ENCODE measurements at regions not wholly inside any gene's neighbourhood (a gene's known extent, or its start where the extent isn't known, plus 50 kb on each side); places are given as distances from the start of the nearest gene placed in this dataset.

- CTCF ChIA-PET = no interaction called here
- intact Hi-C loops (cut with micrococcal nuclease) = no loop called here
- POLR2A ChIA-PET = no interaction called here
- no peak overlapping the region for H3K27ac Mint-ChIP-seq
- no peak for ATAC-seq (ENCODE audit: low read depth)
- no peaks in the 10 kb centered on the region for H3K36me3 Mint-ChIP-seq (ENCODE audit: low read depth)
- TF ChIP-seq CTCF (IDR thresholded peaks at IDR 0.05) = no peak
- no peaks in the 10 kb centered on the region for H3K9me3 Mint-ChIP-seq
- DNase-seq = no peak
- no peaks in the 10 kb centered on the region for H3K27me3 Mint-ChIP-seq
- H3K4me1 Mint-ChIP-seq = no peaks in the 10 kb centered on the region
- H3K4me3 Mint-ChIP-seq = no peak overlapping the region
Observed at GRCh38 chrX:126030021-126030420, 136.1 kb downstream of the DCAF12L2 start.

GRCh38 chrX:126063984-126064383 lies 102.1 kb downstream of the DCAF12L2 start:
- no peaks in the 10 kb centered on the region for H3K4me1 Mint-ChIP-seq
- ChIA-PET CTCF (no interaction called here), POLR2A (no interaction called here)
- H3K27me3 Mint-ChIP-seq = no peaks in the 10 kb centered on the region
- no peaks in the 10 kb centered on the region for H3K36me3 Mint-ChIP-seq (ENCODE audit: low read depth)
- ATAC-seq (ENCODE audit: low read depth) (no peak), DNase-seq (no peak)
- TF ChIP-seq CTCF (IDR thresholded peaks at IDR 0.05) = no peak
- H3K9me3 Mint-ChIP-seq = no peaks in the 10 kb centered on the region
- H3K4me3 Mint-ChIP-seq = no peak overlapping the region
- intact Hi-C loops (cut with micrococcal nuclease) = no loop called here
- H3K27ac Mint-ChIP-seq = no peak overlapping the region

GRCh38 chrX:126064901-126065541 lies 101.1 kb downstream of the DCAF12L2 start:
- ChIA-PET CTCF (no interaction called here), POLR2A (no interaction called here)
- intact Hi-C loops (cut with micrococcal nuclease) = no loop called here
- TF ChIP-seq CTCF (IDR thresholded peaks at IDR 0.05) = no peak
- no peaks in the 10 kb centered on the region for H3K27me3 Mint-ChIP-seq
- no peaks in the 10 kb centered on the region for H3K4me1 Mint-ChIP-seq
- H3K36me3 Mint-ChIP-seq (ENCODE audit: low read depth) = no peaks in the 10 kb centered on the region
- no peak for ATAC-seq (ENCODE audit: low read depth)
- H3K27ac Mint-ChIP-seq = no peak overlapping the region
- H3K4me3 Mint-ChIP-seq = no peak overlapping the region
- no peaks in the 10 kb centered on the region for H3K9me3 Mint-ChIP-seq
- DNase-seq = no peak

GRCh38 chrX:126065901-126066660 lies 100.0 kb downstream of the DCAF12L2 start:
- Mint-ChIP-seq H3K9me3 (no peaks in the 10 kb centered on the region), H3K4me1 (no peaks in the 10 kb centered on the region), H3K27me3 (no peaks in the 10 kb centered on the region), H3K27ac (no peak overlapping the region), H3K4me3 (no peak overlapping the region), H3K36me3 (ENCODE audit: low read depth) (no peaks in the 10 kb centered on the region)
- POLR2A ChIA-PET = no interaction called here
- CTCF ChIA-PET = no interaction called here
- DNase-seq (no peak), ATAC-seq (ENCODE audit: low read depth) (no peak)
- TF ChIP-seq CTCF (IDR thresholded peaks at IDR 0.05) = no peak
- intact Hi-C loops (cut with micrococcal nuclease) = no loop called here
